ENCODE measurements at regions not wholly inside any gene's neighbourhood (a gene's known extent, or its start where the extent isn't known, plus 50 kb on each side); places are given as distances from the start of the nearest gene placed in this dataset.
"Not testable (repeated sequence)": the region's sequence is repeated elsewhere in the genome, so short reads cannot be mapped to it uniquely, and the experiment has no call there.

DNA sequence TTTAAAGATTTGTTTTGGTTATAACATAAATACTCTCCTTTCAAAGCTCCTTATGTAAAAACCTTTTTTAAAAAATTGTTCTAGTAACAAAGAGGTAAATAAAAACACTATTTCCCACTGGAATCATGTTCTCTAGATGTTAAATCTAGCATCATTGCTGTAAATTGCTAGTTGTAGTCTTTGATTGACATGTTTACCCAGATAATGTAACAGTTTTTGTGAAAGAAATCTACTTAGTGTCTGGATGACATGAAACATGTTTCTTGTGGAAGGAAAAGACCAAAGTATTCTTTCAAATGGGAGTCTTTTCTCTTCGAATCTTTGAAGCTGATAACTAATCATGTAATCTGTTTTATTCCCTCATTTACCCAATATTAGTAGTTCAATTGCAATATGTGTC lies 1565.9 kb upstream of the WWC1 start:
- Histone ChIP-seq H3K27me3 (ENCODE audit: control insufficient read depth, extremely low read depth, insufficient read depth, low read length) (no peaks in the 10 kb centered on the region), H3K4me2 (ENCODE audit: control insufficient read depth, extremely low read depth, insufficient read depth, low read depth, low read length) (no peak overlapping the region), H2AFZ (ENCODE audit: control insufficient read depth, low read length) (no peak overlapping the region), H3K27ac (ENCODE audit: control insufficient read depth, insufficient read depth, low read length) (no peak overlapping the region), H3K79me2 (ENCODE audit: control insufficient read depth, insufficient read depth, low read length) (no peaks in the 10 kb centered on the region), H3K4me3 (ENCODE audit: control insufficient read depth in 2 of 3, extremely low read depth in 1 of 3, insufficient read depth in 2 of 3, low read depth in 1 of 3, low read length in 3 of 3) (no peak overlapping the region), H3K36me3 (ENCODE audit: control insufficient read depth in 2 of 2, extremely low read depth in 1 of 2, insufficient read depth in 2 of 2, low read length in 2 of 2) (no peaks in the 10 kb centered on the region), H3K4me1 (ENCODE audit: control insufficient read depth, extremely low read depth, insufficient read depth, low read length) (peaks cover 11% of the 10 kb centered on the region), H3K9me3 (ENCODE audit: control insufficient read depth, low read depth, low read length) (peaks cover 4% of the 10 kb centered on the region), H4K20me1 (ENCODE audit: control insufficient read depth, extremely low read depth, insufficient read depth, low read length) (no peaks in the 10 kb centered on the region), H3K9me1 (ENCODE audit: control insufficient read depth, extremely low read depth, insufficient read depth, low read length) (no peaks in the 10 kb centered on the region), H3K9ac (ENCODE audit: control insufficient read depth, extremely low read depth, insufficient read depth, low read length) (no peak overlapping the region)
- FAIRE-seq = no peak
- TF ChIP-seq EZH2 (IDR thresholded peaks at IDR 0.05; ENCODE audit: low read length) = no peak
- TF ChIP-seq, protein P1, sequence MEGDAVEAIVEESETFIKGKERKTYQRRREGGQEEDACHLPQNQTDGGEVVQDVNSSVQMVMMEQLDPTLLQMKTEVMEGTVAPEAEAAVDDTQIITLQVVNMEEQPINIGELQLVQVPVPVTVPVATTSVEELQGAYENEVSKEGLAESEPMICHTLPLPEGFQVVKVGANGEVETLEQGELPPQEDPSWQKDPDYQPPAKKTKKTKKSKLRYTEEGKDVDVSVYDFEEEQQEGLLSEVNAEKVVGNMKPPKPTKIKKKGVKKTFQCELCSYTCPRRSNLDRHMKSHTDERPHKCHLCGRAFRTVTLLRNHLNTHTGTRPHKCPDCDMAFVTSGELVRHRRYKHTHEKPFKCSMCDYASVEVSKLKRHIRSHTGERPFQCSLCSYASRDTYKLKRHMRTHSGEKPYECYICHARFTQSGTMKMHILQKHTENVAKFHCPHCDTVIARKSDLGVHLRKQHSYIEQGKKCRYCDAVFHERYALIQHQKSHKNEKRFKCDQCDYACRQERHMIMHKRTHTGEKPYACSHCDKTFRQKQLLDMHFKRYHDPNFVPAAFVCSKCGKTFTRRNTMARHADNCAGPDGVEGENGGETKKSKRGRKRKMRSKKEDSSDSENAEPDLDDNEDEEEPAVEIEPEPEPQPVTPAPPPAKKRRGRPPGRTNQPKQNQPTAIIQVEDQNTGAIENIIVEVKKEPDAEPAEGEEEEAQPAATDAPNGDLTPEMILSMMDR (optimal IDR thresholded peaks at IDR 0.05 in 1 of 3, IDR thresholded peaks at IDR 0.05 in 1 of 3, conservative IDR thresholded peaks at IDR 0.05 in 1 of 3; ENCODE audit: extremely low read depth in 1 of 3, insufficient read depth in 2 of 3, low read length in 3 of 3) = no peak
- dilution Hi-C loops (cut with MboI; ENCODE audit: extremely low pct_ligation_motif_present, low sequenced_read_pairs) = no loop called here
- no peak for DNase-seq (ENCODE audit: low read depth, low spot score)

DNA sequence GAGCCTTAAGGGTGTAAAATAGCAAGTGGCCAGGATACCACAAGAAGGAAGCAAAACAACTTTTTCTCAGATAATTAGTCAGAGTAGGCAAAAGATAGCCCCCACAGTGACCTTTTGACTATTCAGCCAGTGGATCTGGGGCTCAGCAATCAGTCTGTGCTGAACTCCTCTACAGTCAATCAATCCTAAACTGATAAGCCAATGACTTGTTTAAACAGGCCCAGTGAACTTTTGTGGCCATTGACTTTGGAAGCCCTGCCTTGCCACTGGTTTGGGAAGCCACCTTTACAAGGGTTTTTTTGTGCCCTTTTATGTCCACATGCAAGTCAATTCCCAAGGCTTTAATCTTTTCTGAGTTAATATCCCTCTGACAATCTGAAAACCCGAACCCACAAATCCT lies 1565.0 kb upstream of the WWC1 start:
- Histone ChIP-seq H4K20me1 (ENCODE audit: control insufficient read depth, extremely low read depth, insufficient read depth, low read length) (no peaks in the 10 kb centered on the region), H3K79me2 (ENCODE audit: control insufficient read depth, insufficient read depth, low read length) (no peaks in the 10 kb centered on the region), H3K4me1 (ENCODE audit: control insufficient read depth, extremely low read depth, insufficient read depth, low read length) (peaks cover 11% of the 10 kb centered on the region), H3K36me3 (ENCODE audit: control insufficient read depth in 2 of 2, extremely low read depth in 1 of 2, insufficient read depth in 2 of 2, low read length in 2 of 2) (no peaks in the 10 kb centered on the region), H3K9ac (ENCODE audit: control insufficient read depth, extremely low read depth, insufficient read depth, low read length) (no peak overlapping the region), H3K4me2 (ENCODE audit: control insufficient read depth, extremely low read depth, insufficient read depth, low read depth, low read length) (no peak overlapping the region), H2AFZ (ENCODE audit: control insufficient read depth, low read length) (no peak overlapping the region), H3K27me3 (ENCODE audit: control insufficient read depth, extremely low read depth, insufficient read depth, low read length) (no peaks in the 10 kb centered on the region), H3K4me3 (ENCODE audit: control insufficient read depth in 2 of 3, extremely low read depth in 1 of 3, insufficient read depth in 2 of 3, low read depth in 1 of 3, low read length in 3 of 3) (no peak overlapping the region), H3K9me3 (ENCODE audit: control insufficient read depth, low read depth, low read length) (peaks cover 4% of the 10 kb centered on the region), H3K9me1 (ENCODE audit: control insufficient read depth, extremely low read depth, insufficient read depth, low read length) (no peaks in the 10 kb centered on the region), H3K27ac (ENCODE audit: control insufficient read depth, insufficient read depth, low read length) (no peak overlapping the region)
- no peak for FAIRE-seq
- no peak for TF ChIP-seq EZH2 (IDR thresholded peaks at IDR 0.05; ENCODE audit: low read length)
- TF ChIP-seq, protein P1 (optimal IDR thresholded peaks at IDR 0.05 in 1 of 3, IDR thresholded peaks at IDR 0.05 in 1 of 3, conservative IDR thresholded peaks at IDR 0.05 in 1 of 3; ENCODE audit: extremely low read depth in 1 of 3, insufficient read depth in 2 of 3, low read length in 3 of 3) = no peak
- dilution Hi-C loops (cut with MboI; ENCODE audit: extremely low pct_ligation_motif_present, low sequenced_read_pairs) = no loop called here
- DNase-seq (ENCODE audit: low read depth, low spot score) = no peak

DNA sequence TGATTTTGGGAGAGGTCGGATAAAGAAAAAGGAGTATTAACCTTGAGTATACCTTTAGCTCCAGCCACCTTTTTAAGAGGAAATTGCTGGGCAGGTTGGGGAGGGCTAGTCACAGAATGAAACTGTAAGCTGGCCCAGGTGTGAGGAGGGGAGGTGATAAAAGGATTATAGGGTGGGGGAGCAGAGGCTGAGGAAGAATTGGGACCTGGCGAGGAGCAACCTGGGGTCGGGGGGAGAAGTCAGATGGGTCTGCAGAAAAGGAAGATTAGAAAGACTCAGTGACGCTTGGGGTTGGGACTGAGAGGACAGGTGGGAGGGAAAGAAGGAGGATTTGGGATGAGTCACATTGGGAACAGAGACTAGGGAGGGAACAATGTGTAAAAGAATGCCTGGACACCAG lies 1548.5 kb upstream of the WWC1 start:
- H3K9me3 ChIP-seq (ENCODE audit: control insufficient read depth, low read depth, low read length); H4K20me1 ChIP-seq (ENCODE audit: control insufficient read depth, extremely low read depth, insufficient read depth, low read length); H3K4me3 ChIP-seq (ENCODE audit: control insufficient read depth in 2 of 3, extremely low read depth in 1 of 3, insufficient read depth in 2 of 3, low read depth in 1 of 3, low read length in 3 of 3); H3K27me3 ChIP-seq (ENCODE audit: control insufficient read depth, extremely low read depth, insufficient read depth, low read length); H3K4me2 ChIP-seq (ENCODE audit: control insufficient read depth, extremely low read depth, insufficient read depth, low read depth, low read length); H3K9me1 ChIP-seq (ENCODE audit: control insufficient read depth, extremely low read depth, insufficient read depth, low read length); H3K27ac ChIP-seq (ENCODE audit: control insufficient read depth, insufficient read depth, low read length); DNase-seq (ENCODE audit: low read depth, low spot score); H3K9ac ChIP-seq (ENCODE audit: control insufficient read depth, extremely low read depth, insufficient read depth, low read length); H3K36me3 ChIP-seq (ENCODE audit: control insufficient read depth in 2 of 2, extremely low read depth in 1 of 2, insufficient read depth in 2 of 2, low read length in 2 of 2); H2AFZ ChIP-seq (ENCODE audit: control insufficient read depth, low read length); dilution Hi-C loops (cut with MboI; ENCODE audit: extremely low pct_ligation_motif_present, low sequenced_read_pairs); FAIRE-seq; H3K79me2 ChIP-seq (ENCODE audit: control insufficient read depth, insufficient read depth, low read length); H3K4me1 ChIP-seq (ENCODE audit: control insufficient read depth, extremely low read depth, insufficient read depth, low read length): not testable (repeated sequence)

All from keratinocyte (primary cell).